ENCODE measurements at regions not wholly inside any gene's neighbourhood (a gene's known extent, or its start where the extent isn't known, plus 50 kb on each side); places are given as distances from the start of the nearest gene placed in this dataset.

DNA sequence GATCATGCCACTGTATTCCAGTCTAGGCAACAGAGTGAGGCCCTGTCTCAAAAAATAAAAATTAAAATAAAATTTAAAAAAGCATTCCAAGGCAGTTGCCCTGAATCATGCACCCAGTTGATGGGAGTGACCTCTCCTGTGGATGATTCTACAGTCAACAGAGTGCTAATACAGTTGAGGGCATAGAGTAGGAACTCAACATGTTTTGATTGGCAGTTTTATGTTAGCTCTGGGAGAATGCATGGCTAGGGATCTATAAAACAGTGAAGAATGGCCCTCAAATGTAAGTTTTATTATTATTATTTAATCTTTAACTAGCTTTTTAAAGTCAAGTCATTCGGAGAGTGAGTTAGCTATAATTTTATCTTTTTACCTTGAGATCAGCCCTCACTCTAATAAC, 228.5 kb upstream of the ITGA4 start:
- Histone ChIP-seq H3K4me1 (no peaks in the 10 kb centered on the region), H3K27me3 (no peaks in the 10 kb centered on the region), H3K4me3 (no peak overlapping the region), H3K27ac (no peak overlapping the region), H3K9me3 (no peaks in the 10 kb centered on the region), H3K36me3 (no peaks in the 10 kb centered on the region)
- DNase-seq: no peak
- ATAC-seq: no peak
- TF ChIP-seq, protein P1, sequence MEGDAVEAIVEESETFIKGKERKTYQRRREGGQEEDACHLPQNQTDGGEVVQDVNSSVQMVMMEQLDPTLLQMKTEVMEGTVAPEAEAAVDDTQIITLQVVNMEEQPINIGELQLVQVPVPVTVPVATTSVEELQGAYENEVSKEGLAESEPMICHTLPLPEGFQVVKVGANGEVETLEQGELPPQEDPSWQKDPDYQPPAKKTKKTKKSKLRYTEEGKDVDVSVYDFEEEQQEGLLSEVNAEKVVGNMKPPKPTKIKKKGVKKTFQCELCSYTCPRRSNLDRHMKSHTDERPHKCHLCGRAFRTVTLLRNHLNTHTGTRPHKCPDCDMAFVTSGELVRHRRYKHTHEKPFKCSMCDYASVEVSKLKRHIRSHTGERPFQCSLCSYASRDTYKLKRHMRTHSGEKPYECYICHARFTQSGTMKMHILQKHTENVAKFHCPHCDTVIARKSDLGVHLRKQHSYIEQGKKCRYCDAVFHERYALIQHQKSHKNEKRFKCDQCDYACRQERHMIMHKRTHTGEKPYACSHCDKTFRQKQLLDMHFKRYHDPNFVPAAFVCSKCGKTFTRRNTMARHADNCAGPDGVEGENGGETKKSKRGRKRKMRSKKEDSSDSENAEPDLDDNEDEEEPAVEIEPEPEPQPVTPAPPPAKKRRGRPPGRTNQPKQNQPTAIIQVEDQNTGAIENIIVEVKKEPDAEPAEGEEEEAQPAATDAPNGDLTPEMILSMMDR (IDR thresholded peaks at IDR 0.05): no peak
- intact Hi-C loops (cut with DNase I): no loop called here

DNA sequence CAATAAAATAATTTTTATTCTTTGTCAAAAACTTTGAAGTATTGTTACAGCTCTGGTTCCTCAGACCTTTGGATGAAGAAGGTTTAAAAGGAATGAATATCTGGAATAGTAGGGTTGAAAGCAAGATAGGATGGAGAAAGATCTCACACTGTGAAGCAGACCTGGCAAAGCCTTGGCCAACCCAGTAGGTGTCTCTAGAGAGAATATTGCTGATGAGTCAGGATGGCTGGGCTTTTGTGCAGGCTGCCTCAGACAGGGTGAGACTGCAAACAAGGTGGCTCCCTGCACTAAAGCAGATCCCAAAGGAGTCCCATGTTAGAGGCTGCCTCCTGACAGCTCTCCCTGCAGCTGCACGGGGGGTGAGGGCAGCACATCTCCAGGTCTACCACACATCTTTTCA, 226.0 kb upstream of the ITGA4 start:
- intact Hi-C loops (cut with DNase I): no loop called here
- no peak overlapping the region for H3K27ac ChIP-seq
- H3K9me3 ChIP-seq: no peaks in the 10 kb centered on the region
- TF ChIP-seq, protein P1 (IDR thresholded peaks at IDR 0.05): no peak
- H3K36me3 ChIP-seq: no peaks in the 10 kb centered on the region
- H3K4me3 ChIP-seq: no peak overlapping the region
- no peaks in the 10 kb centered on the region for H3K27me3 ChIP-seq
- DNase-seq: no peak
- no peaks in the 10 kb centered on the region for H3K4me1 ChIP-seq
- ATAC-seq: no peak

DNA sequence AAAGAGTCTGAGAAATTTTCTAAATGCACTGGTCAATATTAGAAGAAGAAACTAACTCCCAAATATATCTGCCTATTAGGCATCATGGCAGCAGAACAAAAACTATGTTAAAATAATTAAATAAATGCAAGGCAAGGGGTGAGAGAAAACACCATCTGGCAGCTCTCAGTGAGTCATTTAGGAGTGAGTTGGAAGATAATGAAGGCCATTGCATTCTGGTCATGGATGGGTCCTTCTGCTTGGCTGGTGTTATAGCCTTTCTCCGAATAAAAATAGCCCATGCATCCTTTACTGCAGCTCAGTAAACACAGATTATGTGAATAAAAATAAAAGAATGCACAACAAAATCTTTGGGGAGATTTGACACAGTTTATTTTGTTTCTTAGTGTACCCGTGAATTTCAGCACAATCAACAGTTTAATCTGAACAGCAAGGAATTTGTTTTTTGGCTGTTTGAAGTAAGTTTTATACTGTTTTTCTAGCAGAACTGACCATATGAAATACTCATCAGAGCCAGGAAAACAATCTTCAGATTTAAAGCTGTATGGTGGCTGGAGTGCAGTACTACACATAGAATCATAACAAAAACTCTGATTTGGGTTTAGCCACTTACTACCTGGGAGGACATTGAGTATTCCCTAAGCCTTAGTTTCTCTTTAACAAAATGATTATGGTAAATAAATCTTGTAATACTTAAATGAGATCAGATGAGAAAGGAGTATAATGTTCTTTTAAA, 225.1 kb upstream of the ITGA4 start:
- no peak overlapping the region for H3K4me3 ChIP-seq
- H3K9me3 ChIP-seq: no peaks in the 10 kb centered on the region
- DNase-seq (no peak), ATAC-seq (no peak)
- no peak overlapping the region for H3K27ac ChIP-seq
- no peaks in the 10 kb centered on the region for H3K36me3 ChIP-seq
- intact Hi-C loops (cut with DNase I): no loop called here
- TF ChIP-seq, protein P1 (IDR thresholded peaks at IDR 0.05): no peak
- H3K27me3 ChIP-seq: no peaks in the 10 kb centered on the region
- H3K4me1 ChIP-seq: no peaks in the 10 kb centered on the region

DNA sequence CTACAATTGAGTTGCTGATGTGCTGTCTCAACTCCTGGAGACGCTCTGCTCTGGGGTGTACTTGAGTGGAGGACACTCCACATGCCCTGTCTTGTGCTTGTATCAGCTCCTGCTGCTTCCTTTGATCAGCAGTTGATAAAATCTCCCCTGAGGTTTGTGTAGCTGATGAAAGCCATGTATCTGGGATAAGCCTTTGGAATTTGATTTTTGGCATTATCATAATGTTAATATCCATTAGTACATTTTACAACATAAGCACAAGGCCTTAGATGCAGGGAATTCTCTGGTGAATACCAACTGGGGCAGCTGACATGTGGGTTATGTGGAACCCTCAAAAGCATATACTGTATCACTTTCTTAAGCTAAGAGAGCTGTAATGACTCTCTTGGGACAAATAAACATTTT, 222.7 kb upstream of the ITGA4 start:
- no peaks in the 10 kb centered on the region for H3K9me3 ChIP-seq
- ATAC-seq (no peak), DNase-seq (no peak)
- H3K4me1 ChIP-seq: no peaks in the 10 kb centered on the region
- H3K27ac ChIP-seq: no peak overlapping the region
- intact Hi-C loops (cut with DNase I): no loop called here
- H3K4me3 ChIP-seq: no peak overlapping the region
- TF ChIP-seq, protein P1 (IDR thresholded peaks at IDR 0.05): no peak
- no peaks in the 10 kb centered on the region for H3K36me3 ChIP-seq
- H3K27me3 ChIP-seq: no peaks in the 10 kb centered on the region

DNA sequence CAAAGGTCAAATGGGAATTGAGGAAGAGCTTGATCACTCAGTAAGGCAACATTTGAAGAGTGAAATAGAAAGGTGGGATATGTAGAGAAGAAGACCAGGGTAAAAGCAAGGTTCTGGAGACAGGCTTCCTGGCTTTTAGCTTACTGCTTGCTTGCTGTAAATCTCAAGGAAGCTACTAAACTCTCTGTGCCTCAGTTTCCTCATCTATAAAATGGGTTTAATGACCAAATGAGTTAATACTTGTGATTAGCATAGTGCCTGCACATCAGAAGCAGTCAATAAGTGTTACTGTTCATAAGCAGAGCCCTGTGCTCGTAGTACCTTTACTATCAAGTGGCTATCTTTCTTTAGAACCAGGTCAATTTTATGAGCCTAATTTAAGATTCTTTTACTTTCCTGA, 222.2 kb upstream of the ITGA4 start:
- Histone ChIP-seq H3K27ac (no peak overlapping the region), H3K4me1 (no peaks in the 10 kb centered on the region), H3K27me3 (no peaks in the 10 kb centered on the region), H3K4me3 (no peak overlapping the region), H3K36me3 (no peaks in the 10 kb centered on the region), H3K9me3 (no peaks in the 10 kb centered on the region)
- intact Hi-C loops (cut with DNase I): no loop called here
- TF ChIP-seq, protein P1 (IDR thresholded peaks at IDR 0.05): no peak
- ATAC-seq: no peak
- no peak for DNase-seq

Data from upper lobe of right lung (tissue), 1 donor.